NT2/D1 (cell line): ENCODE measurements at regions not wholly inside any gene's neighbourhood (a gene's known extent, or its start where the extent isn't known, plus 50 kb on each side); places are given as distances from the start of the nearest gene placed in this dataset.

Experiments used
- YY1 ChIP-seq: IDR thresholded peaks from 2 replicates; pipeline ENCODE4 v1.6.1; 2011; ENCODE audit not compliant: insufficient read length, insufficient read depth
- ZNF274 ChIP-seq: IDR thresholded peaks from 2 replicates; pipeline ENCODE4 v1.6.1; 2011; ENCODE audit warnings: mild to moderate bottlenecking, low read depth, low read length

DNA sequence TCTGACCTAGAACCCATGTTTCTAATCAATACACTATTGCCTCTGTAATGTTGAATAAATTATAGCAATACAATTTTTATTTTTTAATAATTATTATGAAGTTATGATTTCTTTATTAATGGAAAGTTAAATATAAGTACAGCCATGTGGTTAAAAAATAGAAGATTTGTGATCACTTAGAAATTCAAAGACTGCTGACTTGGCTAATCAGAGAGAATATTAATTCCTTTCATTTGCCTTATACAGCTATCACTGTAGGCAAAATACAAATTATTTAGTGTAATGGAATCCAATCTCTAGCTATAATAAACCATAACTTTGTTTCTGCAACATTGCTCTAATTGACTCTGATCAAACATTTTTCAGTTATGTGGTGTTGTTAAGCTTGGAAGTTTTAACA, 255.0 kb upstream of the TAS2R1 start:
- TF ChIP-seq ZNF274 (no peak), YY1 (no peak)
